ENCODE measurements at regions not wholly inside any gene's neighbourhood (a gene's known extent, or its start where the extent isn't known, plus 50 kb on each side); places are given as distances from the start of the nearest gene placed in this dataset.
A peak's percentile ranks its signal among the peaks of the same experiment; 100 is the strongest.

GRCh38 chr6:166009385-166010031, 158.1 kb downstream of the TBXT start:
- no peaks in the 10 kb centered on the region for H3K9me3 ChIP-seq (replicated peaks)
- peaks cover 14% of the 10 kb centered on the region; the same call in 1 of the 2 replicates for H3K27me3 ChIP-seq
- DNase-seq = no peak
- no peak overlapping the region for H3K27ac ChIP-seq
- no peaks in the 10 kb centered on the region; the same call in 1 of the 2 replicates for H3K4me1 ChIP-seq
- no peak overlapping the region for H3K4me3 ChIP-seq
- H3K36me3 ChIP-seq = no peaks in the 10 kb centered on the region

DNA sequence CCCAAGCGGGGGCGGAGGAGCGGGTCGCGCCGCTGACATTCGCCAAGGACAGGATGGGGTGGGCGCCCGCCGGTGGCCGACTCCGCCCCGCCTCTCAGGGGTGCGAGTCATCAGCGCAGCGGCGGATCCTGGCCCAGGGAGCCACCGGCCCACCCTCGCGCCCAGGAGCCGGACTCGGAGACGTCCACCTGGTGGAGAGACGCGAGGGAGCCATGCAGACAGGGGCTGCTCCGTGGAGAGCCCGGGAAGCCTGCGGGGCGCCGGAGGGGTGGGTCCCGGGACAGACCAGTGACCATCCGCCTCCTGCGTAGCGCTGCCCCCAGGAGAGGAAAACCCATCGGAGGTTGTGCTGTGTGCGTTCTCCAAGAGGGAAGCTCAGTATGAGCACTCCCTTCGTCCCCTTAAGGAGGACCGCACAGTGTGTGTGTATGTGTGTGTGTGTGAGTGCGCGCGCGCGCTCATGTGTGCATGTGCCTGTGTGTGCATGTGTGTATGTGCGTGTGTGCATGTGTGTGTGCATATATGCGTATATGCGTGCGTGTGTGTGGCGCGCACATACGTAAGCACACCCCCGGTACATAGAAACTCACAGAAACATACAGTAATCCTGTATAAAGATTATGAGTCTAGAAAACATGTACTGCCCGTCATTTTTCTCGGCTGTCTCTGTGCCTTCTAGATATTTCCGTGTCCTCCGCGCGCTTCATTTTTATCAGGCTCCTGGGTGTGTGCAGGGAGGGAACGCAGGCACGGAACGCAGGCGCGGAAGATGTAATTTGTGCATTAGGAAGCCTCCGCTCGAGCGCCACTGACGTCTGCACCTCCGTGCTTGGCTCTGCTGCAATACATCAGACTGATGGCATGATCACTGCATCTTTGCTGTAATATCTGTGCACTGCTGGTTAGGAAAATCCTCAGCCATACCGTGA, 158.9 kb downstream of the TBXT start:
- H3K4me3 ChIP-seq = no peak overlapping the region
- H3K4me1 ChIP-seq = no peaks in the 10 kb centered on the region; the same call in 1 of the 2 replicates
- no peak overlapping the region for H3K27ac ChIP-seq
- H3K9me3 ChIP-seq (replicated peaks) = no peaks in the 10 kb centered on the region
- peaks cover 14% of the 10 kb centered on the region; the same call in 1 of the 2 replicates for H3K27me3 ChIP-seq
- no peaks in the 10 kb centered on the region for H3K36me3 ChIP-seq
- DNase-seq = no peak

- no peaks in the 10 kb centered on the region for H3K9me3 ChIP-seq (replicated peaks)
- H3K27me3 ChIP-seq = peaks cover 14% of the 10 kb centered on the region; the same call in 1 of the 2 replicates
- H3K27ac ChIP-seq = no peak overlapping the region
- no peaks in the 10 kb centered on the region for H3K36me3 ChIP-seq
- DNase-seq = peak in 1 of 2 experiments; percentile 31
- no peaks in the 10 kb centered on the region; the same call in 1 of the 2 replicates for H3K4me1 ChIP-seq
- no peak overlapping the region for H3K4me3 ChIP-seq
Observed at GRCh38 chr6:166007349-166008263, 160.0 kb downstream of the TBXT start.

DNA sequence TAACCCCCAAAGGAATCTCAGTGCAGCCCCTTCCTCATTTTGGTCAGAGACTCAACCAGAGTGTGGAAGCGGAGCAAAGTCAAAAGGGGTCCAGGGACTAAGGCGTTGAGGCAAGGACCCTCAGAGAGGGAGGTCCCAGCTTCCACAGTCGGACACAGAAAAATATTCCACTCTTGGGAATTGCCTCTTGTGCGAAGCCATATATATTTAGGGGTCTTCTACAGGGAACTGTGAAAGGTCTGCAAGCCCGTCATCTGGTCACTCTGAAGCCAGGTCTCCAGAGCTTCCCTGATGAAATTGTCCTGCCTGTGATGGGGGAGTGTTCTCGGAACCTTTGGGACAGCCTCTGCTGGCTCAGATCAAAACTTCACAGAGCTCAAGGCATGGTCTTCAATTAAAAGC, 160.8 kb downstream of the TBXT start:
- Histone ChIP-seq H3K4me3 (no peak overlapping the region), H3K4me1 (no peaks in the 10 kb centered on the region; the same call in 1 of the 2 replicates), H3K36me3 (no peaks in the 10 kb centered on the region), H3K9me3 (replicated peaks) (no peaks in the 10 kb centered on the region), H3K27me3 (peaks cover 14% of the 10 kb centered on the region; the same call in 1 of the 2 replicates), H3K27ac (no peak overlapping the region)
- DNase-seq = no peak

GRCh38 chr6:166005944-166006899, 161.4 kb downstream of the TBXT start:
- peak overlapping the region; percentile 60 for H3K4me3 ChIP-seq

DNA sequence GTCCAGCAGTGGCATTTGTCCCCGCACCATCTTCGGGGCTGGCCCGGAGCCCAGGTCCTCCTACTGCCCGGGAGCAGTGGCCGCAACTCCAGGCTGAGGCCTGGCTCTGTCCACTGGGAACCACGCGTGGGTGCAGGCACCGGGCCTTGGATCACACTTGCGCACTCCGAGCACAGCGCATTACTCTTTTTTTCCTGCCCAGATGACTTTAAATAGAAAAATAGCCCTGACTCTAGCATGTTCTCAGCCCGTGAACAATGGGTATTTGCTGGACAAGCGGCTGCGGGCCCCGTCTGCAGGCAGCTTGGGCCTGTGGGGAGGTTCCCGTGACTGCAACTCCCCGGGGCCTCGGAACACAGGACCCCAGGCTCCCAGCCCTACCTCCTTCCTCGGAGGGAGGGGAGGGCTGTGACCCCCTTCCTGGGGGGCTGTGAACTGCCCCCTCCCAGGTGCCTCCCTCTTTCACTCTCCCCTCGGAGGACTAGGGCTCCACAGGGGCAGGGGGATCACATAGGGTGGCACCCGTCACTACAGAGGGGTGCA, 162.2 kb downstream of the TBXT start:
- H3K27ac ChIP-seq = no peak overlapping the region; the same call in 1 of the 2 replicates
- no peaks in the 10 kb centered on the region; the same call in 1 of the 2 replicates for H3K4me1 ChIP-seq
- no peaks in the 10 kb centered on the region for H3K9me3 ChIP-seq (replicated peaks)
- H3K36me3 ChIP-seq = no peaks in the 10 kb centered on the region
- peak overlapping the region; percentile 60 for H3K4me3 ChIP-seq
- DNase-seq = peak in 1 of 2 experiments; percentile 51
- peaks cover 22% of the 10 kb centered on the region; the same call in 1 of the 2 replicates for H3K27me3 ChIP-seq

More at GRCh38 chr6:166005944-166006899, 161.4 kb downstream of the TBXT start:
- H3K27me3 ChIP-seq = peaks cover 19% of the 10 kb centered on the region; the same call in 1 of the 2 replicates
- peak; percentile 50 to 67 for DNase-seq
- no peaks in the 10 kb centered on the region for H3K36me3 ChIP-seq
- no peak overlapping the region; the same call in 1 of the 2 replicates for H3K27ac ChIP-seq
- H3K4me1 ChIP-seq = no peaks in the 10 kb centered on the region; the same call in 1 of the 2 replicates
- H3K9me3 ChIP-seq (replicated peaks) = no peaks in the 10 kb centered on the region

GRCh38 chr6:166004876-166005275, 162.8 kb downstream of the TBXT start:
- Histone ChIP-seq H3K36me3 (no peaks in the 10 kb centered on the region), H3K4me3 (no peak overlapping the region), H3K27me3 (peaks cover 22% of the 10 kb centered on the region; the same call in 1 of the 2 replicates), H3K27ac (no peak overlapping the region), H3K9me3 (replicated peaks) (no peaks in the 10 kb centered on the region), H3K4me1 (no peaks in the 10 kb centered on the region; the same call in 1 of the 2 replicates)
- DNase-seq = no peak

GRCh38 chr6:166004471-166004870, 163.2 kb downstream of the TBXT start:
- Histone ChIP-seq H3K9me3 (replicated peaks) (no peaks in the 10 kb centered on the region), H3K27me3 (peaks cover 24% of the 10 kb centered on the region), H3K27ac (no peak overlapping the region), H3K36me3 (no peaks in the 10 kb centered on the region), H3K4me3 (no peak overlapping the region), H3K4me1 (no peaks in the 10 kb centered on the region; the same call in 1 of the 2 replicates)
- no peak for DNase-seq

- Histone ChIP-seq H3K4me1 (no peaks in the 10 kb centered on the region; the same call in 1 of the 2 replicates), H3K27ac (no peak overlapping the region), H3K36me3 (no peaks in the 10 kb centered on the region), H3K9me3 (replicated peaks) (no peaks in the 10 kb centered on the region), H3K27me3 (peaks cover 24% of the 10 kb centered on the region), H3K4me3 (no peak overlapping the region)
- no peak for DNase-seq
Observed at GRCh38 chr6:166003569-166003968, 164.1 kb downstream of the TBXT start.

- no peak overlapping the region for H3K27ac ChIP-seq
- H3K9me3 ChIP-seq (replicated peaks) = no peaks in the 10 kb centered on the region
- H3K36me3 ChIP-seq = no peaks in the 10 kb centered on the region
- H3K27me3 ChIP-seq = peaks cover 20% of the 10 kb centered on the region
- no peak for DNase-seq
- no peak overlapping the region for H3K4me3 ChIP-seq
- H3K4me1 ChIP-seq = no peaks in the 10 kb centered on the region
Observed at GRCh38 chr6:166001359-166001758, 166.3 kb downstream of the TBXT start.

DNA sequence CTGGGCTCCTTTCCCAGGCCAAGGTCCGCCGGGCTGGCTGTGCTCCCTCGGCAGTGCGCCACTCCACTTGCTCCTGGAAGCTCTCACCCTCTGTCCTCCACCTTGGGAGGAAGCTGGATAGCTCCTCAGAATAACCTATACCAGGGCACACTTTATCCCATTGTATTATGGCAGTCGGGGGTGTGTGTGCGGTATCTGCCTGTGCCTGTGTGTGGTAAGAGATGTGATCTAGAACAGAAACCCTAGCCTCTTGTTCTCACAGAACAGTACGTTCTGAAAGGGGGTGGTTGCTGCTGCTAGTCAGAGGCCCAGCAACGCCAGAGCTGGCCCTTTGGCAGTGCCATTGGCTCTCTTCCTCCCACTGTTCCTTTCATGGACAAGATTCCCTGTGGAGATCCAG, 168.4 kb downstream of the TBXT start:
- Histone ChIP-seq H3K4me3 (no peak overlapping the region), H3K4me1 (no peaks in the 10 kb centered on the region), H3K9me3 (replicated peaks) (no peaks in the 10 kb centered on the region), H3K27me3 (peaks cover 20% of the 10 kb centered on the region), H3K27ac (no peak overlapping the region), H3K36me3 (no peaks in the 10 kb centered on the region)
- no peak for DNase-seq

GRCh38 chr6:165998072-165998471, 169.6 kb downstream of the TBXT start:
- H3K4me3 ChIP-seq = no peak overlapping the region

DNA sequence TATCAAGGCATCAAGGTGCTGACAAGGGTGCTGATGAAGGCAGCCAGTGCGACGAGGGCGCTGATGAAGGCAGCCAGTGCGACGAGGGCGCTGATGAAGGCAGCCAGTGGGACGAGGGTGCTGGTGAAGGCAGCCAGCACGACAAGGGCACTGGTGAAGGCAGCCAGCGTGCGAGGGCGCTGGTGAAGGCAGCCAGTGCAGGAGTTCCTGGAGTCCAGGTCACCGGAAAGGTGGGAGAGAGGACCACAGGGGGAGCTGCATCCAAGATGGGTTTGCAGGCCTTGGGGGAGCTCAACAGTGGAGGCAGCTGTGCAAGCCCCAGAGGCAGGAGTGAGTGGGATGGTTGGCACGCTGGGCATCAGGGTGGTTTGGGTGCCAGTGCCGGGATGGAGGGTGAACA, 176.3 kb downstream of the TBXT start:
- Histone ChIP-seq H3K4me3 (no peak overlapping the region), H3K27ac (no peak overlapping the region), H3K9me3 (replicated peaks) (no peaks in the 10 kb centered on the region), H3K27me3 (peaks cover 21% of the 10 kb centered on the region), H3K4me1 (no peaks in the 10 kb centered on the region), H3K36me3 (no peaks in the 10 kb centered on the region)
- DNase-seq = no peak

More at GRCh38 chr6:165998072-165998471, 169.6 kb downstream of the TBXT start:
- no peak for DNase-seq
- peaks cover 20% of the 10 kb centered on the region for H3K27me3 ChIP-seq
- H3K27ac ChIP-seq = no peak overlapping the region
- H3K9me3 ChIP-seq (replicated peaks) = no peaks in the 10 kb centered on the region
- H3K4me1 ChIP-seq = no peaks in the 10 kb centered on the region
- H3K36me3 ChIP-seq = no peaks in the 10 kb centered on the region
